ENCODE measurements at regions not wholly inside any gene's neighbourhood (a gene's known extent, or its start where the extent isn't known, plus 50 kb on each side); places are given as distances from the start of the nearest gene placed in this dataset.

DNA sequence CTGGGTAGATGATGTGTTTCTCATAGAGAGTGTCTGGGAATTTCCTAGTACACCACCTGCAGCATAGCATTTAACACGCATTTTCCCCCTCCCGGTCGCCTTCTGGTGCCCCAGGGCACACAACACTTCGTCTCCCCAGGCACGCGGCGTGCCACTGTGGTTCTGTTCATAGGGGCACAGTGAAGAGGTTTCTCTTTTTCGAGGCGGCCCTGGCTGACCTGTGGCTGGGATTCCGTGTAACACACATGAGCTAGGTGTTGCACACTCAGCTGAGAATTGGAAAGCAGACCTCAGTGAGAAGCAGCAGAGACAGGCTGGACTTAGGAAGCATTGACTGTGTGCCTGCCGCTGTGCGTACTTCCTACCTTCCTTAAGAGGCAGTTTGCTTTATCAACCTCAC, 214.3 kb upstream of the SHH start:
- H3K4me1 Mint-ChIP-seq = no peaks in the 10 kb centered on the region
- WGBS (ENCODE audit: insufficient coverage) = 90% methylated on average over 9 of the region's 12 CpGs
- TF ChIP-seq EZH2 (IDR thresholded peaks at IDR 0.05; ENCODE audit: borderline replicate concordance, insufficient read depth, low read depth, low read length, poor library complexity, severe bottlenecking) = no peak
- TF ChIP-seq, protein P1, sequence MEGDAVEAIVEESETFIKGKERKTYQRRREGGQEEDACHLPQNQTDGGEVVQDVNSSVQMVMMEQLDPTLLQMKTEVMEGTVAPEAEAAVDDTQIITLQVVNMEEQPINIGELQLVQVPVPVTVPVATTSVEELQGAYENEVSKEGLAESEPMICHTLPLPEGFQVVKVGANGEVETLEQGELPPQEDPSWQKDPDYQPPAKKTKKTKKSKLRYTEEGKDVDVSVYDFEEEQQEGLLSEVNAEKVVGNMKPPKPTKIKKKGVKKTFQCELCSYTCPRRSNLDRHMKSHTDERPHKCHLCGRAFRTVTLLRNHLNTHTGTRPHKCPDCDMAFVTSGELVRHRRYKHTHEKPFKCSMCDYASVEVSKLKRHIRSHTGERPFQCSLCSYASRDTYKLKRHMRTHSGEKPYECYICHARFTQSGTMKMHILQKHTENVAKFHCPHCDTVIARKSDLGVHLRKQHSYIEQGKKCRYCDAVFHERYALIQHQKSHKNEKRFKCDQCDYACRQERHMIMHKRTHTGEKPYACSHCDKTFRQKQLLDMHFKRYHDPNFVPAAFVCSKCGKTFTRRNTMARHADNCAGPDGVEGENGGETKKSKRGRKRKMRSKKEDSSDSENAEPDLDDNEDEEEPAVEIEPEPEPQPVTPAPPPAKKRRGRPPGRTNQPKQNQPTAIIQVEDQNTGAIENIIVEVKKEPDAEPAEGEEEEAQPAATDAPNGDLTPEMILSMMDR (IDR thresholded peaks at IDR 0.05) = no peak
- H3K9me3 Mint-ChIP-seq (ENCODE audit: insufficient read depth) = no peaks in the 10 kb centered on the region
- H3K27ac ChIP-seq (ENCODE audit: low read length in 2 of 2) = no peak overlapping the region
- H3K4me2 ChIP-seq (replicated peaks; ENCODE audit: low read depth, low read length, poor library complexity, severe bottlenecking) = no peak overlapping the region
- no peak overlapping the region for H2AFZ ChIP-seq (ENCODE audit: insufficient read depth, low read depth, low read length, poor library complexity, severe bottlenecking)
- H3K79me2 ChIP-seq (ENCODE audit: control insufficient read depth, insufficient read depth, low read length) = no peaks in the 10 kb centered on the region
- POLR2A ChIA-PET = no interaction called here
- peaks cover 0 to 4% (median 0%) of the 10 kb centered on the region in 3 donors for H3K9me3 ChIP-seq (ENCODE audit: control extremely low read depth in 1 of 3, control insufficient read depth in 2 of 3, insufficient read depth in 1 of 3, low read length in 2 of 3)
- no peak for DNase-seq
- no peak for ATAC-seq (ENCODE audit: low read depth)
- H3K4me1 ChIP-seq (ENCODE audit: control insufficient read depth in 2 of 2, insufficient read depth in 2 of 2, low read length in 2 of 2) = no peaks in the 10 kb centered on the region
- no peak overlapping the region for H3K27ac Mint-ChIP-seq
- no peaks in the 10 kb centered on the region for H3K27me3 Mint-ChIP-seq
- CTCF ChIA-PET = no interaction called here
- no peak overlapping the region for H3K4me3 ChIP-seq (ENCODE audit: control extremely low read depth in 1 of 5, extremely low read depth in 1 of 5, insufficient read depth in 1 of 5, low read depth in 2 of 5, low read length in 4 of 5)
- no peak overlapping the region for H3K4me3 Mint-ChIP-seq
- no peaks in the 10 kb centered on the region for H3K36me3 ChIP-seq (replicated peaks in 1 of 2; ENCODE audit: control extremely low read depth in 1 of 2, control insufficient read depth in 1 of 2, extremely low read depth in 1 of 2, insufficient read depth in 2 of 2, low read length in 1 of 2)
- no peak overlapping the region for H3K9ac ChIP-seq (ENCODE audit: low read length)
- H4K20me1 ChIP-seq (ENCODE audit: control insufficient read depth, insufficient read depth, low read length, poor library complexity, severe bottlenecking) = no peaks in the 10 kb centered on the region
- H3K27me3 ChIP-seq (replicated peaks in 1 of 4; ENCODE audit: control extremely low read depth in 1 of 4, control insufficient read depth in 3 of 4, insufficient read depth in 4 of 4, low read length in 3 of 4) = no peaks in the 10 kb centered on the region
- intact Hi-C loops (cut with micrococcal nuclease) = no loop called here

DNA sequence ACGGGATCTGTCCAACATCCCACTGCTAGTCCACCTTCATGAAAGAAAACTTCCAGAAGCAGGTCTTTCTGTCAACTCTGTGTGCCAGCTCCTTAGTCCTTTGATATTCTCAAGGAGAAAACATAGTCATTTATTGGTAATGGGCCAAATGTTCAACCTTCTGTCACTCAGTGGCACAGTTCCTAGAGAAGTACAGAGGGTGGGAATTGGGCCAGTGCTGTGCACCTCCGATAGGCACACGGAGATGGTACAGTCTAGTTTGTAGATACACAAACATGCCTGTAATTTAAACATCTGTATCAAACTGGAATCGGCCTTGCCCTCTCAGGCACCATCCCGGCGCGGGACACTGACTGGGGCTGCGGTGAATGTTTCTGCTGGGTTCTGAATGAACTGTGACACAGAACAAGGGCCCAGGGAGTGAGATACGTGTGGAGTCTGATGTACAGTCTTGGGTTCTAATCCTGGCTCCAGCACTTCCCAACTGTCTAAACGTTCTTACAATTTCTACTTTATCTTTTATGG, 213.9 kb upstream of the SHH start:
- ChIA-PET POLR2A (no interaction called here), CTCF (no interaction called here)
- no peaks in the 10 kb centered on the region for H3K79me2 ChIP-seq (ENCODE audit: control insufficient read depth, insufficient read depth, low read length)
- no peaks in the 10 kb centered on the region for H3K27me3 Mint-ChIP-seq
- H3K4me1 Mint-ChIP-seq = no peaks in the 10 kb centered on the region
- H3K9me3 Mint-ChIP-seq (ENCODE audit: insufficient read depth) = no peaks in the 10 kb centered on the region
- H3K9me3 ChIP-seq (ENCODE audit: control extremely low read depth in 1 of 3, control insufficient read depth in 2 of 3, insufficient read depth in 1 of 3, low read length in 2 of 3) = peaks cover 0 to 4% (median 0%) of the 10 kb centered on the region in 3 donors
- no peak overlapping the region for H3K4me3 Mint-ChIP-seq
- intact Hi-C loops (cut with micrococcal nuclease) = no loop called here
- H4K20me1 ChIP-seq (ENCODE audit: control insufficient read depth, insufficient read depth, low read length, poor library complexity, severe bottlenecking) = no peaks in the 10 kb centered on the region
- H3K27ac Mint-ChIP-seq = no peak overlapping the region
- TF ChIP-seq, protein P1 (IDR thresholded peaks at IDR 0.05) = no peak
- TF ChIP-seq EZH2 (IDR thresholded peaks at IDR 0.05; ENCODE audit: borderline replicate concordance, insufficient read depth, low read depth, low read length, poor library complexity, severe bottlenecking) = no peak
- H3K27ac ChIP-seq (ENCODE audit: low read length in 2 of 2) = no peak overlapping the region
- H3K4me1 ChIP-seq (ENCODE audit: control insufficient read depth in 2 of 2, insufficient read depth in 2 of 2, low read length in 2 of 2) = no peaks in the 10 kb centered on the region
- ATAC-seq (ENCODE audit: low read depth) (no peak), DNase-seq (no peak)
- H3K9ac ChIP-seq (ENCODE audit: low read length) = no peak overlapping the region
- WGBS (ENCODE audit: insufficient coverage) = 100% methylated on average over 6 of the region's 10 CpGs
- H2AFZ ChIP-seq (ENCODE audit: insufficient read depth, low read depth, low read length, poor library complexity, severe bottlenecking) = no peak overlapping the region
- no peaks in the 10 kb centered on the region for H3K27me3 ChIP-seq (replicated peaks in 1 of 4; ENCODE audit: control extremely low read depth in 1 of 4, control insufficient read depth in 3 of 4, insufficient read depth in 4 of 4, low read length in 3 of 4)
- no peak overlapping the region for H3K4me2 ChIP-seq (replicated peaks; ENCODE audit: low read depth, low read length, poor library complexity, severe bottlenecking)
- no peaks in the 10 kb centered on the region for H3K36me3 ChIP-seq (replicated peaks in 1 of 2; ENCODE audit: control extremely low read depth in 1 of 2, control insufficient read depth in 1 of 2, extremely low read depth in 1 of 2, insufficient read depth in 2 of 2, low read length in 1 of 2)
- H3K4me3 ChIP-seq (ENCODE audit: control extremely low read depth in 1 of 5, extremely low read depth in 1 of 5, insufficient read depth in 1 of 5, low read depth in 2 of 5, low read length in 4 of 5) = no peak overlapping the region

All from B cell (primary cell).